Gastroesophageal sphincter (tissue), 3 donors: ENCODE measurements at regions not wholly inside any gene's neighbourhood (a gene's known extent, or its start where the extent isn't known, plus 50 kb on each side); places are given as distances from the start of the nearest gene placed in this dataset.

ENCODE experiments used
- CTCF ChIP-seq, 4 experiments: fragments of 200-600 bp in 2 of 4; fragments of 450-650 bp in 2 of 4; sonication (generic) in 1 of 4; IDR thresholded peaks; one replicate each; pipeline ENCODE4 v1.5.1; 2017 to 2019; ENCODE audit warnings: antibody characterized with exemption in 4 of 4, mild to moderate bottlenecking in 2 of 4, moderate library complexity in 2 of 4
- EP300 ChIP-seq: sonication (generic); formaldehyde crosslinking; IDR thresholded peaks from one replicate; pipeline ENCODE4 v1.6.1; 2017; ENCODE audit warnings: antibody characterized with exemption, mild to moderate bottlenecking
- POLR2A ChIP-seq, 2 donors: fragments of 450-650 bp; IDR thresholded peaks; one replicate each; pipeline ENCODE4 v1.6.1; 2017; ENCODE audit warnings: antibody characterized with exemption in 2 of 2, mild to moderate bottlenecking in 2 of 2, moderate library complexity in 1 of 2
- POLR2AphosphoS5 ChIP-seq: sonication (generic); formaldehyde crosslinking; IDR thresholded peaks from one replicate; pipeline ENCODE4 v1.6.1; 2017; ENCODE audit warnings: antibody characterized with exemption

- TF ChIP-seq CTCF (IDR thresholded peaks at IDR 0.05) (no peak), EP300 (no peak), POLR2A (IDR thresholded peaks at IDR 0.05) (no peak), POLR2AphosphoS5 (no peak)
Measured at GRCh38 chr5:125581311-125581710, 834.9 kb upstream of the ZNF608 start.
